IPS DF 19.7 (cell line): ENCODE measurements at regions not wholly inside any gene's neighbourhood (a gene's known extent, or its start where the extent isn't known, plus 50 kb on each side); places are given as distances from the start of the nearest gene placed in this dataset.

Experiments
- DNase-seq: peaks from one replicate; pipeline ENCODE4 v3.0.0-alpha.2; 2013; ENCODE audit warnings: low read depth, low spot score

GRCh38 chr15:46622851-46623250 lies 988.0 kb downstream of the SQOR start:
- no peak for DNase-seq

- DNase-seq, result peak; percentile 5
Measured at GRCh38 chr15:46636206-46636605, 1001.4 kb downstream of the SQOR start.

GRCh38 chr15:46644501-46645481 lies 1010.0 kb downstream of the SQOR start:
- DNase-seq, result no peak

- DNase-seq, result no peak
Measured at GRCh38 chr15:46646490-46646889, 1011.7 kb downstream of the SQOR start.

- no peak for DNase-seq
Measured at GRCh38 chr15:46647046-46647445, 1012.2 kb downstream of the SQOR start.

- DNase-seq, result no peak
Measured at GRCh38 chr15:46652266-46652665, 1017.4 kb downstream of the SQOR start.

GRCh38 chr15:46654993-46655392 lies 1020.2 kb downstream of the SQOR start:
- DNase-seq, result no peak

- no peak for DNase-seq
Measured at GRCh38 chr15:46660096-46660842, 1025.4 kb downstream of the SQOR start.

- no peak for DNase-seq
Measured at GRCh38 chr15:46670258-46670657, 1035.4 kb downstream of the SQOR start.

- no peak for DNase-seq
Measured at GRCh38 chr15:46671336-46671735, 1036.5 kb downstream of the SQOR start.

GRCh38 chr15:46672041-46672440 lies 1037.2 kb downstream of the SQOR start:
- DNase-seq, result no peak

GRCh38 chr15:46676233-46677206 lies 1040.8 kb upstream of the SEMA6D start:
- no peak for DNase-seq

- DNase-seq, result no peak
Measured at GRCh38 chr15:46677491-46677890, 1039.8 kb upstream of the SEMA6D start.

- DNase-seq, result no peak
Measured at GRCh38 chr15:46681901-46682300, 1035.4 kb upstream of the SEMA6D start.

GRCh38 chr15:46682969-46683791 lies 1034.1 kb upstream of the SEMA6D start:
- DNase-seq, result no peak

- DNase-seq, result no peak
Measured at GRCh38 chr15:46685096-46685495, 1032.2 kb upstream of the SEMA6D start.

- DNase-seq, result no peak
Measured at GRCh38 chr15:46685681-46686080, 1031.6 kb upstream of the SEMA6D start.

GRCh38 chr15:46696281-46696680 lies 1021.0 kb upstream of the SEMA6D start:
- DNase-seq, result no peak

- no peak for DNase-seq
Measured at GRCh38 chr15:46701346-46701745, 1016.0 kb upstream of the SEMA6D start.

- no peak for DNase-seq
Measured at GRCh38 chr15:46701896-46702295, 1015.4 kb upstream of the SEMA6D start.
